Naive B cell (primary cell): ENCODE measurements at regions not wholly inside any gene's neighbourhood (a gene's known extent, or its start where the extent isn't known, plus 50 kb on each side); places are given as distances from the start of the nearest gene placed in this dataset.
"Not testable (repeated sequence)": the region's sequence is repeated elsewhere in the genome, so short reads cannot be mapped to it uniquely, and the experiment has no call there.

Experiments used
- ATAC-seq, 2 donors: fragments of 150-1000 bp; cut with Tn5 transposase; 2 replicates each; pipeline ENCODE4 v1.10.0; 2021; ENCODE audit warnings: low read depth in 2 of 2, mild to moderate bottlenecking in 2 of 2, moderate library complexity in 2 of 2
- DNase-seq: peaks from one replicate; pipeline ENCODE4 v3.0.0; 2022
- H3K27ac Mint-ChIP-seq, 6 donors: one replicate each; pipeline ENCODE4 v1.8.0; 2020 to 2022; ENCODE audit warnings: mild to moderate bottlenecking in 6 of 6, mixed read lengths in 6 of 6, moderate library complexity in 5 of 6, inconsistent platforms in 2 of 6
- H3K27me3 Mint-ChIP-seq, 3 donors: one replicate each; pipeline ENCODE4 v1.8.0; 2021 to 2022; ENCODE audit warnings: mixed read lengths in 3 of 3, mild to moderate bottlenecking in 1 of 3
- H3K36me3 Mint-ChIP-seq, 2 donors: one replicate each; pipeline ENCODE4 v1.8.0; 2020 to 2022; ENCODE audit warnings: mixed read lengths in 2 of 2, inconsistent platforms in 1 of 2, mild to moderate bottlenecking in 1 of 2
- H3K4me1 Mint-ChIP-seq, 3 donors: one replicate each; pipeline ENCODE4 v1.8.0; 2020 to 2022; ENCODE audit warnings: mixed read lengths in 3 of 3, inconsistent platforms in 1 of 3, mild to moderate bottlenecking in 1 of 3, moderate library complexity in 1 of 3
- H3K4me3 Mint-ChIP-seq, 8 donors: one replicate each; pipeline ENCODE4 v1.8.0; 2020 to 2022; ENCODE audit warnings: mild to moderate bottlenecking in 8 of 8, mixed read lengths in 8 of 8, moderate library complexity in 8 of 8, inconsistent platforms in 2 of 8
- H3K9me3 Mint-ChIP-seq, 7 donors: one replicate each; pipeline ENCODE4 v1.8.0; 2020 to 2022; ENCODE audit warnings: mixed read lengths in 7 of 7, mild to moderate bottlenecking in 5 of 7, inconsistent platforms in 2 of 7, moderate library complexity in 1 of 7

DNA sequence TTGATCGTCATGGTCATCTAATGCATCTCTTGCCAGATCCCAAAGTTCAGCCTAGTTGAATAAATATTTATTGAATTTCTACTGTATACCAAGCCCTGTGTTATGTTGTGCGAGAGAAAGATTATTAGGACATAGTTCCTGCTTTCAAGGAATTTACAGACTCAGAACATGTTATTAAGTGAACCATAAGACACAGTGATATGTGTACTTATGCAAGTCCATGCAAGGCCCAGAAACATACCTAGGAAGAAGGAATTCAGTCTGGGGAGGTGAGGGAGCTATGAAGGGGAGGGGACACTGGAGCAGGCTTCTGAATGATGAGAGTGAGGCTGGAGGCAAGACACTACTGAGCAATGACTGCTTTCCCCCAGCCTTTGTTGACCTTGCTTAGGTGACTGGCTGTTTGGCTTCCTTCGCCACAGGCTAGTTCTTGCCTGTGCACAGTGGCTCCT is 81.4 kb downstream of the ACAA2 start:
- ATAC-seq, result no peak
- H3K27me3 Mint-ChIP-seq, result peaks cover 7 to 23% (median 21%) of the 10 kb centered on the region in 3 donors

GRCh38 chr18:49731421-49731841 is 81.9 kb downstream of the ACAA2 start:
- no peak overlapping the region for H3K4me3 Mint-ChIP-seq
- DNase-seq (no peak), ATAC-seq (no peak)
- H3K36me3 Mint-ChIP-seq, result no peaks in the 10 kb centered on the region
- H3K4me1 Mint-ChIP-seq, result peaks cover 0 to 3% (median 0%) of the 10 kb centered on the region in 3 donors
- no peak overlapping the region for H3K27ac Mint-ChIP-seq
- H3K27me3 Mint-ChIP-seq, result peaks cover 2 to 18% (median 16%) of the 10 kb centered on the region in 3 donors
- no peaks in the 10 kb centered on the region for H3K9me3 Mint-ChIP-seq

More for the DNA sequence above, 81.4 kb downstream of the ACAA2 start:
- H3K9me3 Mint-ChIP-seq, result no peaks in the 10 kb centered on the region
- no peak for DNase-seq
- H3K36me3 Mint-ChIP-seq, result no peaks in the 10 kb centered on the region
- peaks cover 0 to 3% (median 0%) of the 10 kb centered on the region in 3 donors for H3K4me1 Mint-ChIP-seq
- H3K27ac Mint-ChIP-seq, result no peak overlapping the region
- no peak overlapping the region for H3K4me3 Mint-ChIP-seq

DNA sequence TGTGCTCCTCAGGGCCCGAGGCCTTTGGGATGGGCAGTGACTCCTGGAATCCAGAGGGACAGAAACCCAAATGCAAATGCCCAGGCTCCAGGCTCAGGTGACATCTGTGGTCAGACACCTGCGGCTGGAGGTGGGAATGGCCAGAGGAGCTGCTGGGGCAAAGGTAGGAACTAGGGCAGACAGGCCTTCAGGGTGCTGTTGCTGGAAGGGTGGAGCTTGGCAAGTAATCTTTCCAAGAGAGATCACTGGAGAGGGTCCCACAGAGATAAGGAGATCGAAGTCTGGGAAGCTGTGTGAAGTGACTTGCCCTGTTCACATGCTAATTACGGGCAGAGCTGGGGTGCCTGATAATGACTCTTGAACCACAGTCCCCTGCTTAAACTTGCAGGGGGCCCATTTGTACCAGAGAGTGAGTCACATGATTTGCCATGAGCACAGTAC is 82.4 kb downstream of the ACAA2 start:
- Mint-ChIP-seq H3K36me3 (no peaks in the 10 kb centered on the region), H3K4me1 (peaks cover 0 to 3% (median 0%) of the 10 kb centered on the region in 3 donors), H3K9me3 (no peaks in the 10 kb centered on the region), H3K27ac (peak overlapping the region in 1 of 6 donors; percentile 78), H3K27me3 (peaks cover 0 to 21% (median 15%) of the 10 kb centered on the region in 3 donors), H3K4me3 (no peak overlapping the region)
- ATAC-seq, result no peak
- DNase-seq, result no peak

DNA sequence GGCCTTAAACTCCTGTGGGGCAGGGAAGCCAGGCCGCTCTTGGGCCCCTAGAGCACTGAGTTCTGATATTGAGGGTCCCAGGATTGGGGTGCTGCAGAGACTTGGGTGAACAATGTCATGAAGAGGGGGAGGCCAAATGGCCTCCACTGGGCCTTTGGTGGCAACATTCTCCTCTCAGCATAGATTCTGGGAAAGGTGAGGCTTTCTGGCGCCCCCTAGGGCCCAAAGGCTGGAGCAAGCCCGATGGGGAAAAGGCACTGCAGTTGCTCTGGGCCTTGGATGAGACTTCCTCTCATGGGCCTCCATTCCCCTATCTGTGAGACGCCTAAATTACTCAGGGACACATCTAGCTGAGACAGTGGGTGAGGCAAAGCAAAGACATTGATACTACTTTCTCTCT is 84.8 kb downstream of the ACAA2 start:
- no peak for DNase-seq
- peaks cover 4 to 19% (median 9%) of the 10 kb centered on the region in 3 donors for H3K27me3 Mint-ChIP-seq
- no peak for ATAC-seq

GRCh38 chr18:49727816-49728215 is 85.5 kb downstream of the ACAA2 start:
- ATAC-seq, result no peak
- Mint-ChIP-seq H3K27ac (no peak overlapping the region), H3K27me3 (peaks cover 10 to 26% (median 12%) of the 10 kb centered on the region in 3 donors)

More for the DNA sequence above, 84.8 kb downstream of the ACAA2 start:
- Mint-ChIP-seq H3K4me1 (peaks cover 0 to 3% (median 0%) of the 10 kb centered on the region in 3 donors), H3K9me3 (no peaks in the 10 kb centered on the region), H3K27ac (no peak overlapping the region), H3K4me3 (no peak overlapping the region), H3K36me3 (no peaks in the 10 kb centered on the region)

DNA sequence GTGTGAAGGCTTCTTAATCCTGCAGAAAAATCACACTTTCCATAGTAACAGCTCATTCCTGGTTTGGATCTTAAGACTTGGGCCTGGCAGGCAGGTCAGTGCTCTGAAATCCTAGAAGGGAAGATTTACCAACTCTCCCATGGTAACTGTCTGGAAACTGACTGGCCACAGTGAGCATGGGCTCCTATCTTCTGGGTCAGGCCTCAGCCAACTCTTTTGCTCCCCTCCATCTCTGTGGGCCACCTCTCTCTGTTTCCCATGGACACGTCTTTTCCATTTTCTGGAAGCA is 86.7 kb downstream of the ACAA2 start:
- peaks cover 13 to 38% (median 18%) of the 10 kb centered on the region in 3 donors for H3K27me3 Mint-ChIP-seq

More at GRCh38 chr18:49727816-49728215, 85.5 kb downstream of the ACAA2 start:
- H3K9me3 Mint-ChIP-seq, result no peaks in the 10 kb centered on the region
- no peaks in the 10 kb centered on the region for H3K36me3 Mint-ChIP-seq
- H3K4me1 Mint-ChIP-seq, result peaks cover 0 to 3% (median 0%) of the 10 kb centered on the region in 3 donors
- no peak for DNase-seq
- no peak overlapping the region for H3K4me3 Mint-ChIP-seq

GRCh38 chr18:49725809-49726674 is 87.3 kb downstream of the ACAA2 start:
- H3K4me3 Mint-ChIP-seq, result no peak overlapping the region
- H3K27ac Mint-ChIP-seq, result no peak overlapping the region
- H3K4me1 Mint-ChIP-seq, result peaks cover 0 to 3% (median 0%) of the 10 kb centered on the region in 3 donors
- H3K27me3 Mint-ChIP-seq, result peaks cover 13 to 41% (median 18%) of the 10 kb centered on the region in 3 donors
- no peak for DNase-seq
- H3K9me3 Mint-ChIP-seq, result no peaks in the 10 kb centered on the region
- H3K36me3 Mint-ChIP-seq, result no peaks in the 10 kb centered on the region
- ATAC-seq, result no peak

More for the DNA sequence above, 86.7 kb downstream of the ACAA2 start:
- no peaks in the 10 kb centered on the region for H3K36me3 Mint-ChIP-seq
- DNase-seq (no peak), ATAC-seq (no peak)
- no peaks in the 10 kb centered on the region for H3K9me3 Mint-ChIP-seq
- H3K4me3 Mint-ChIP-seq, result no peak overlapping the region
- H3K27ac Mint-ChIP-seq, result no peak overlapping the region
- peaks cover 0 to 3% (median 0%) of the 10 kb centered on the region in 3 donors for H3K4me1 Mint-ChIP-seq

GRCh38 chr18:49723648-49724180 is 89.6 kb downstream of the ACAA2 start:
- Mint-ChIP-seq H3K4me3 (no peak overlapping the region), H3K27me3 (peaks cover 13 to 35% (median 18%) of the 10 kb centered on the region in 3 donors), H3K9me3 (peaks cover 0 to 2% (median 0%) of the 10 kb centered on the region in 7 donors), H3K27ac (no peak overlapping the region), H3K4me1 (no peaks in the 10 kb centered on the region), H3K36me3 (no peaks in the 10 kb centered on the region)
- DNase-seq (no peak), ATAC-seq (no peak)

- Mint-ChIP-seq H3K27me3 (peaks cover 9 to 41% (median 25%) of the 10 kb centered on the region in 3 donors), H3K36me3 (no peaks in the 10 kb centered on the region), H3K9me3 (peaks cover 0 to 4% (median 0%) of the 10 kb centered on the region in 7 donors), H3K27ac (no peak overlapping the region), H3K4me1 (no peaks in the 10 kb centered on the region), H3K4me3 (no peak overlapping the region)
- no peak for ATAC-seq
- DNase-seq, result no peak
These were observed 90.9 kb downstream of the ACAA2 start for GRCh38 chr18:49722477-49722876.

DNA sequence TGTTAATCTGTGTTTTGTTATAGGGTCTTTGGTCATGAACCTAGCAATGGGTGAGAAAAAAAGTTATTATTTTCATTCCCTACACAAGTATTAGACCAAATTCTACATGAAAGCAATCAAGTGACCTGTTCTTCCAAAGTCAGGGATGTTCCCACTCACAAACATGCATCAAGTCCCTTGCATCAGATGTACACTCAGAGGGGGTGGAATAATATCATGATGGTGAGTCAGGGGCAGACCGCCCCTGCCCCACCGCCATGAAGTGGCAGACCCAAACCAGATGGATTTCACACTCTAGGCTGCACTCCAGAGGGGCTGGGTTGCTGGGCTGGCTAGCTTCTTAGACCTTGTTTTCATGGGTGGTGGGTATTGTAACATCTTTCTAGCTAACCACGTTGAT is 91.4 kb downstream of the ACAA2 start:
- DNase-seq (no peak), ATAC-seq (no peak)
- no peaks in the 10 kb centered on the region for H3K36me3 Mint-ChIP-seq
- peaks cover 9 to 44% (median 28%) of the 10 kb centered on the region in 3 donors for H3K27me3 Mint-ChIP-seq
- no peak overlapping the region for H3K4me3 Mint-ChIP-seq
- no peaks in the 10 kb centered on the region for H3K4me1 Mint-ChIP-seq
- no peak overlapping the region for H3K27ac Mint-ChIP-seq
- peaks cover 0 to 6% (median 0%) of the 10 kb centered on the region in 7 donors for H3K9me3 Mint-ChIP-seq

DNA sequence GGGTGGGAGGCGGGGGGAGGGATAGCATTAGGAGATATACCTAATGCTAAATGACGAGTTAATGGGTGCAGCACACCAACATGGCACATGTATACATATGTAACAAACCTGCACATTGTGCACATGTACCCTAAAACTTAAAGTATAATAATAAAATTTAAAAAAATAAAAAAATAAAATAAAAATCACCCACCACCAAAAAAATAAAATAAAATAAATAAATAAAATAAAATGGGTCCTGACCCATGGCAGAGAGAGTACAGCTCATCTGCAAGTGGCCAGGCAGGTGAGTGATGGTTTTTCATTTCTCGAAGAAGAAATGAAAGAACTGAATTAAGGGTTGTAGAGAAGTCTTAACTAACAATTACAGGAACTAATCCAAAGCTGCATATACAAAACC is 92.4 kb downstream of the ACAA2 start:
- H3K4me1 Mint-ChIP-seq, H3K36me3 Mint-ChIP-seq, DNase-seq, H3K27ac Mint-ChIP-seq, H3K9me3 Mint-ChIP-seq, H3K4me3 Mint-ChIP-seq, ATAC-seq: not testable (repeated sequence)
- peaks cover 9 to 40% (median 28%) of the 10 kb centered on the region in 3 donors for H3K27me3 Mint-ChIP-seq

DNA sequence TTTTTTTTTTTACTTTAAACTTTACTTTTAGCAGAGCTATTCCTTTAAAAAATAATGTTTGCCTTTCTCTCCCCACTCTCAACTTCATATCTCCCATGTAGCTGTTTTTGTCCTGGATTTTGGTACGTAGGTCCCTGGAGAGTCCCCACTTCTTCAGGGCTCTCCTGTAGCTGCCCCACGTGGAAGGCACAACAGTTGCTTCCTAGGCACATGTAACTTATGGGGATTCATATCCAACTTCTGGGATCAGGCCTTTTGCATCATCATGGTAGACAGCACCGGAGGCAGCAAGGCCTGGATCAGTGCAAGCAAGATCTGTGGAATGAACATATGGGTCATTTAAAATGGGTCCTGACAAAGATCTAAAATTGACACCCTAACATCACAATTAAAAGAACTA is 95.7 kb downstream of the ACAA2 start:
- ATAC-seq, result no peak
- H3K4me1 Mint-ChIP-seq, result no peaks in the 10 kb centered on the region
- H3K4me3 Mint-ChIP-seq, result no peak overlapping the region
- no peaks in the 10 kb centered on the region for H3K36me3 Mint-ChIP-seq
- H3K27me3 Mint-ChIP-seq, result peaks cover 7 to 41% (median 30%) of the 10 kb centered on the region in 3 donors
- no peak for DNase-seq
- peaks cover 0 to 6% (median 0%) of the 10 kb centered on the region in 7 donors for H3K9me3 Mint-ChIP-seq
- no peak overlapping the region for H3K27ac Mint-ChIP-seq

GRCh38 chr18:49716035-49716434 is 97.3 kb downstream of the ACAA2 start:
- Mint-ChIP-seq H3K4me3 (no peak overlapping the region), H3K27ac (no peak overlapping the region), H3K27me3 (peaks cover 5 to 28% (median 26%) of the 10 kb centered on the region in 3 donors), H3K4me1 (no peaks in the 10 kb centered on the region), H3K9me3 (peaks cover 0 to 6% (median 0%) of the 10 kb centered on the region in 7 donors), H3K36me3 (no peaks in the 10 kb centered on the region)
- no peak for DNase-seq
- no peak for ATAC-seq

GRCh38 chr18:49709347-49709690 is 104.0 kb downstream of the ACAA2 start:
- ATAC-seq, result no peak
- Mint-ChIP-seq H3K4me3 (no peak overlapping the region), H3K36me3 (no peaks in the 10 kb centered on the region), H3K27ac (no peak overlapping the region), H3K9me3 (peaks cover 0 to 8% (median 2%) of the 10 kb centered on the region in 7 donors), H3K27me3 (peaks cover 0 to 17% (median 16%) of the 10 kb centered on the region in 3 donors), H3K4me1 (no peaks in the 10 kb centered on the region)
- no peak for DNase-seq
